ENCODE measurements at regions not wholly inside any gene's neighbourhood (a gene's known extent, or its start where the extent isn't known, plus 50 kb on each side); places are given as distances from the start of the nearest gene placed in this dataset.

DNA sequence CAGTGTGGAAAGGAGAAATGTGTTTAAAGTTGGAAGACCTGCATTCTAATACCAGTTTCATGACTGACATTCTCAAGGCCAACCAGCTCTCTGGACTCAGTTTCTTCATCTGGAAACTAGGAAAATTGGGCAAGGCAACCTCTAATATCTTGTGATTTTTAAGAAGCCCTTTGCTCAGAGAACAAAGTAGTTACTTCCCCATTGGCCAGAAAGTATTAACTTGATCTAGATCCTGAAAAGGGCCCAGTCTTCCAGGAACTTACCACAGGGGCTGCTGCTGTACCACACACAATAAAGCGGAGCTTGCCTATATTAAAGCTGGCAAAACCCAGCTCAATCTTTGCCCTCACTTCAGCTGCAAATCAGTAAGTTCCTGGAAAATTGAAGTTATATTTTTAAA is 155.6 kb upstream of the ADO start:
- no peaks in the 10 kb centered on the region for H3K79me2 ChIP-seq (ENCODE audit: low read length)
- no peaks in the 10 kb centered on the region for H3K27me3 ChIP-seq (replicated peaks; ENCODE audit: insufficient read depth, low read length)
- no peak overlapping the region for H2AFZ ChIP-seq (ENCODE audit: low read length)
- H4K20me1 ChIP-seq (ENCODE audit: insufficient read depth, low read length): no peaks in the 10 kb centered on the region
- no peak overlapping the region for H3K9ac ChIP-seq (ENCODE audit: low read length)
- no peak overlapping the region for H3K4me2 ChIP-seq (ENCODE audit: low read depth, low read length)
- H3K36me3 ChIP-seq (replicated peaks; ENCODE audit: insufficient read depth, low read length): no peaks in the 10 kb centered on the region
- no peak overlapping the region for H3K27ac ChIP-seq (ENCODE audit: low read length)
- no peaks in the 10 kb centered on the region for H3K9me2 ChIP-seq (replicated peaks; ENCODE audit: insufficient read depth, low read length)
- H3F3A ChIP-seq (ENCODE audit: insufficient read depth, low read length): peaks cover 14% of the 10 kb centered on the region
- no peak overlapping the region for H3K4me3 ChIP-seq (ENCODE audit: low read length)
- H3K4me1 ChIP-seq (ENCODE audit: low read length): peaks cover 21% of the 10 kb centered on the region
- TF ChIP-seq, protein P1, sequence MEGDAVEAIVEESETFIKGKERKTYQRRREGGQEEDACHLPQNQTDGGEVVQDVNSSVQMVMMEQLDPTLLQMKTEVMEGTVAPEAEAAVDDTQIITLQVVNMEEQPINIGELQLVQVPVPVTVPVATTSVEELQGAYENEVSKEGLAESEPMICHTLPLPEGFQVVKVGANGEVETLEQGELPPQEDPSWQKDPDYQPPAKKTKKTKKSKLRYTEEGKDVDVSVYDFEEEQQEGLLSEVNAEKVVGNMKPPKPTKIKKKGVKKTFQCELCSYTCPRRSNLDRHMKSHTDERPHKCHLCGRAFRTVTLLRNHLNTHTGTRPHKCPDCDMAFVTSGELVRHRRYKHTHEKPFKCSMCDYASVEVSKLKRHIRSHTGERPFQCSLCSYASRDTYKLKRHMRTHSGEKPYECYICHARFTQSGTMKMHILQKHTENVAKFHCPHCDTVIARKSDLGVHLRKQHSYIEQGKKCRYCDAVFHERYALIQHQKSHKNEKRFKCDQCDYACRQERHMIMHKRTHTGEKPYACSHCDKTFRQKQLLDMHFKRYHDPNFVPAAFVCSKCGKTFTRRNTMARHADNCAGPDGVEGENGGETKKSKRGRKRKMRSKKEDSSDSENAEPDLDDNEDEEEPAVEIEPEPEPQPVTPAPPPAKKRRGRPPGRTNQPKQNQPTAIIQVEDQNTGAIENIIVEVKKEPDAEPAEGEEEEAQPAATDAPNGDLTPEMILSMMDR (IDR thresholded peaks at IDR 0.05; ENCODE audit: low read length): no peak
- no peak for TF ChIP-seq EZH2phosphoT487 (IDR thresholded peaks at IDR 0.05; ENCODE audit: low read length)
- no peak for TF ChIP-seq EZH2 (optimal IDR thresholded peaks at IDR 0.05; ENCODE audit: low read depth, low read length)
- DNase-seq: no peak
- no peaks in the 10 kb centered on the region for H3K9me3 ChIP-seq (replicated peaks; ENCODE audit: insufficient read depth, low read length)

DNA sequence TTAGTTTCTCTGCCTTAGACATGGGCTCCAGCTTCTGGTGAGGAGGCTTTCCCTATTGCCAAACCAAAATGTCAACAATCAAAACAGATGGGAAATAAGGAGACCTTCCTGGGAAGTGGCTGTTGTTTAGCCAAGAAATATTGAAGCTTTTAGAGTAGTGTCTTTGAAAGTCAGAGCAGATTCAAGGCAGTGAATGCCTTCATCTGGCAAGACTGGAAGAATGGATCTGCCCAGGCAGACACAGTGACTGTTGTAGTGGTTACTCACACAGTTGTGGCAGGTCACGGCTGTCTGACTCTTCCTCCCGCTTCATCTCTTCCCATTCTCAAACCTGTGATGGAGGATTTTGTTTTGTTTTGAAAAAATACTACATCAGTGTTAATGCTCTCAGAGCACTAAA is 154.1 kb upstream of the ADO start:
- no peaks in the 10 kb centered on the region for H3K36me3 ChIP-seq (replicated peaks; ENCODE audit: insufficient read depth, low read length)
- no peak overlapping the region for H3K4me2 ChIP-seq (ENCODE audit: low read depth, low read length)
- peaks cover 34% of the 10 kb centered on the region for H3K4me1 ChIP-seq (ENCODE audit: low read length)
- no peaks in the 10 kb centered on the region for H3K9me2 ChIP-seq (replicated peaks; ENCODE audit: insufficient read depth, low read length)
- no peak overlapping the region for H3K27ac ChIP-seq (ENCODE audit: low read length)
- no peaks in the 10 kb centered on the region for H3K27me3 ChIP-seq (replicated peaks; ENCODE audit: insufficient read depth, low read length)
- TF ChIP-seq EZH2phosphoT487 (IDR thresholded peaks at IDR 0.05; ENCODE audit: low read length): no peak
- TF ChIP-seq EZH2 (optimal IDR thresholded peaks at IDR 0.05; ENCODE audit: low read depth, low read length): no peak
- TF ChIP-seq, protein P1 (IDR thresholded peaks at IDR 0.05; ENCODE audit: low read length): no peak
- peaks cover 19% of the 10 kb centered on the region for H3F3A ChIP-seq (ENCODE audit: insufficient read depth, low read length)
- no peak overlapping the region for H3K4me3 ChIP-seq (ENCODE audit: low read length)
- H3K9me3 ChIP-seq (replicated peaks; ENCODE audit: insufficient read depth, low read length): no peaks in the 10 kb centered on the region
- no peak overlapping the region for H2AFZ ChIP-seq (ENCODE audit: low read length)
- H4K20me1 ChIP-seq (ENCODE audit: insufficient read depth, low read length): no peaks in the 10 kb centered on the region
- H3K9ac ChIP-seq (ENCODE audit: low read length): no peak overlapping the region
- no peak for DNase-seq
- H3K79me2 ChIP-seq (ENCODE audit: low read length): no peaks in the 10 kb centered on the region

DNA sequence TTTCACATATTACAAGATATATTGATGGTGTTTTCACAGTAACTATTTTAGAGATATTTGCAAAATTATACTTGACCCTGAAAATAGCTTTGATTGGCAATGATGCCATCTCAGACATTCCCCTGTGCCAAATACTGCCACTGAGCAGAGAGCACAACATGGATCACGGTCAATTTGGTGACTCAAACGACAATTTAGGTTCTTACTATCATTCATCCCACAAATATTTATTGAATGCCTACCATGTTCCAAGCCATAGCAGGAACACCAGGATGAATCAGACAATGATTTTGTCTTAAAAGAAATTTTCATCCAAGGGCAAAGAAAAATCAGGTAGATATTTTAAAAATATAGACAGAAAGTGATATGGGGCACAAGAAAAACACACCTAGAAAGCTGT is 153.2 kb upstream of the ADO start:
- Histone ChIP-seq H3K9me3 (replicated peaks; ENCODE audit: insufficient read depth, low read length) (no peaks in the 10 kb centered on the region), H3K4me3 (ENCODE audit: low read length) (no peak overlapping the region), H3K27me3 (replicated peaks; ENCODE audit: insufficient read depth, low read length) (no peaks in the 10 kb centered on the region), H3F3A (ENCODE audit: insufficient read depth, low read length) (peaks cover 19% of the 10 kb centered on the region), H3K27ac (ENCODE audit: low read length) (no peak overlapping the region), H3K36me3 (replicated peaks; ENCODE audit: insufficient read depth, low read length) (no peaks in the 10 kb centered on the region), H4K20me1 (ENCODE audit: insufficient read depth, low read length) (no peaks in the 10 kb centered on the region), H3K9ac (ENCODE audit: low read length) (no peak overlapping the region), H3K79me2 (ENCODE audit: low read length) (no peaks in the 10 kb centered on the region), H3K4me2 (ENCODE audit: low read depth, low read length) (no peak overlapping the region), H3K9me2 (replicated peaks; ENCODE audit: insufficient read depth, low read length) (no peaks in the 10 kb centered on the region), H2AFZ (ENCODE audit: low read length) (no peak overlapping the region), H3K4me1 (ENCODE audit: low read length) (peaks cover 39% of the 10 kb centered on the region)
- DNase-seq: no peak
- TF ChIP-seq EZH2 (optimal IDR thresholded peaks at IDR 0.05; ENCODE audit: low read depth, low read length): no peak
- TF ChIP-seq EZH2phosphoT487 (IDR thresholded peaks at IDR 0.05; ENCODE audit: low read length): no peak
- TF ChIP-seq, protein P1 (IDR thresholded peaks at IDR 0.05; ENCODE audit: low read length): no peak

Measured in MM.1S (cell line).